H9 (cell line): ENCODE measurements at regions not wholly inside any gene's neighbourhood (a gene's known extent, or its start where the extent isn't known, plus 50 kb on each side); places are given as distances from the start of the nearest gene placed in this dataset.

Experiments
- DNase-seq: peaks from one replicate; pipeline ENCODE4 v3.0.0-alpha.2; 2017
- H2AFZ ChIP-seq: one replicate; pipeline ENCODE4 v1.6.1; 2013; ENCODE audit warnings: mild to moderate bottlenecking, low read length, control low read depth, moderate library complexity
- H2AK5ac ChIP-seq: 2 replicates; pipeline ENCODE4 v1.6.1; 2013; ENCODE audit warnings: low read length, control low read depth, mixed read lengths; ENCODE audit not compliant: insufficient read length
- H2BK120ac ChIP-seq: one replicate; pipeline ENCODE4 v1.6.1; 2013; ENCODE audit warnings: low read depth, mild to moderate bottlenecking, low read length, control low read depth, inconsistent platforms; ENCODE audit not compliant: poor library complexity, severe bottlenecking
- H2BK12ac ChIP-seq: 2 replicates; pipeline ENCODE4 v1.6.1; 2013; ENCODE audit warnings: low read length, control low read depth, mixed read lengths, low read depth; ENCODE audit not compliant: insufficient read length
- H2BK15ac ChIP-seq: 2 replicates; pipeline ENCODE4 v1.6.1; 2013; ENCODE audit warnings: low read depth, low read length, control low read depth
- H2BK20ac ChIP-seq: one replicate; pipeline ENCODE4 v1.6.1; 2013; ENCODE audit warnings: low read depth, mild to moderate bottlenecking, low read length, control low read depth, inconsistent platforms; ENCODE audit not compliant: poor library complexity, severe bottlenecking
- H2BK5ac ChIP-seq: 2 replicates; pipeline ENCODE4 v1.6.1; 2013; ENCODE audit warnings: low read length, control low read depth, mixed read lengths; ENCODE audit not compliant: insufficient read length
- H3K14ac ChIP-seq: 2 replicates; pipeline ENCODE4 v1.6.1; 2013; ENCODE audit warnings: low read length, control low read depth; ENCODE audit not compliant: insufficient read depth
- H3K18ac ChIP-seq: 2 replicates; pipeline ENCODE4 v1.6.1; 2013; ENCODE audit warnings: low read depth, mild to moderate bottlenecking, mixed read lengths, low read length, control low read depth; ENCODE audit not compliant: insufficient read length
- H3K23ac ChIP-seq: 2 replicates; pipeline ENCODE4 v1.6.1; 2013; ENCODE audit warnings: low read length, control low read depth, mixed read lengths, low read depth; ENCODE audit not compliant: insufficient read length
- H3K23me2 ChIP-seq: 2 replicates; pipeline ENCODE4 v1.6.1; 2013; ENCODE audit warnings: low read depth, mild to moderate bottlenecking, mixed read lengths, low read length, control low read depth; ENCODE audit not compliant: insufficient read length, poor library complexity, severe bottlenecking
- H3K27ac ChIP-seq: 2 replicates; pipeline ENCODE4 v1.5.1; 2013; ENCODE audit warnings: low read length, control low read depth, mixed read lengths, low read depth; ENCODE audit not compliant: insufficient read length
- H3K27me3 ChIP-seq: 2 replicates; pipeline ENCODE4 v1.6.1; 2013; ENCODE audit warnings: low read length, control low read depth, inconsistent platforms; ENCODE audit not compliant: insufficient read depth
- H3K4ac ChIP-seq: 2 replicates; pipeline ENCODE4 v1.6.1; 2013; ENCODE audit warnings: low read depth, mild to moderate bottlenecking, control low read depth, inconsistent platforms, low read length, moderate library complexity
- H3K4me1 ChIP-seq: 2 replicates; pipeline ENCODE4 v1.6.1; 2013; ENCODE audit warnings: low read length, control low read depth, inconsistent platforms; ENCODE audit not compliant: insufficient read depth
- H3K4me2 ChIP-seq: 2 replicates; pipeline ENCODE4 v1.6.1; 2013; ENCODE audit warnings: low read length, control low read depth, mixed read lengths; ENCODE audit not compliant: insufficient read length, insufficient read depth
- H3K56ac ChIP-seq: 2 replicates; pipeline ENCODE4 v1.6.1; 2013; ENCODE audit warnings: low read depth, mild to moderate bottlenecking, mixed read lengths, low read length, control low read depth; ENCODE audit not compliant: insufficient read length
- H3K79me1 ChIP-seq: 2 replicates; pipeline ENCODE4 v1.6.1; 2013; ENCODE audit warnings: low read depth, mild to moderate bottlenecking, moderate library complexity, low read length, control low read depth, inconsistent platforms; ENCODE audit not compliant: insufficient read depth, poor library complexity, severe bottlenecking
- H3K79me2 ChIP-seq: 2 replicates; pipeline ENCODE4 v1.6.1; 2013; ENCODE audit warnings: low read length, control low read depth, inconsistent platforms; ENCODE audit not compliant: insufficient read depth
- H3K9ac ChIP-seq: 2 replicates; pipeline ENCODE4 v1.6.1; 2013; ENCODE audit warnings: low read length, control low read depth, mixed read lengths; ENCODE audit not compliant: insufficient read length; ENCODE audit errors: extremely low read depth
- H3K9me3 ChIP-seq: one replicate; pipeline ENCODE4 v1.6.1; 2013; ENCODE audit warnings: low read depth, low read length, inconsistent platforms; ENCODE audit not compliant: control insufficient read depth
- H3T11ph ChIP-seq: one replicate; pipeline ENCODE4 v1.6.1; 2013; ENCODE audit warnings: mild to moderate bottlenecking, low read length, control low read depth, inconsistent platforms
- H4K20me1 ChIP-seq: one replicate; pipeline ENCODE4 v1.6.1; 2013; ENCODE audit not compliant: control insufficient read depth, insufficient read length, insufficient read depth
- H4K5ac ChIP-seq: 2 replicates; pipeline ENCODE4 v1.6.1; 2013; ENCODE audit warnings: low read depth, mild to moderate bottlenecking, mixed read lengths, low read length, control low read depth; ENCODE audit not compliant: insufficient read length
- H4K8ac ChIP-seq: replicated peaks from 2 replicates; pipeline ENCODE4 v1.6.1; 2013; ENCODE audit warnings: low read length, control low read depth, mixed read lengths, low read depth; ENCODE audit not compliant: insufficient read length
- H4K91ac ChIP-seq: 2 replicates; pipeline ENCODE4 v1.6.1; 2013; ENCODE audit warnings: low read depth, mild to moderate bottlenecking, moderate library complexity, mixed read lengths, low read length, control low read depth; ENCODE audit not compliant: insufficient read length
- H3K27ac Mint-ChIP-seq, 3 experiments: 2 replicates in 2 of 3; 3 replicates in 1 of 3; pipeline ENCODE4 v1.8.0; 2020 to 2021; ENCODE audit warnings: mixed read lengths in 3 of 3, mild to moderate bottlenecking in 1 of 3, moderate library complexity in 1 of 3
- H3K27me3 Mint-ChIP-seq: 2 replicates; pipeline ENCODE4 v1.8.0; 2021; ENCODE audit warnings: low read depth, mild to moderate bottlenecking, moderate library complexity, mixed read lengths
- H3K36me3 Mint-ChIP-seq, 3 experiments: 2 replicates in 2 of 3; 3 replicates in 1 of 3; pipeline ENCODE4 v1.8.0; 2020 to 2021; ENCODE audit warnings: low read depth in 3 of 3, mixed read lengths in 3 of 3; ENCODE audit not compliant: insufficient read depth in 1 of 3
- H3K4me1 Mint-ChIP-seq, 2 experiments: 2 replicates each; pipeline ENCODE4 v1.8.0; 2020; ENCODE audit warnings: mixed read lengths in 2 of 2
- H3K4me3 Mint-ChIP-seq, 2 experiments: 2 replicates in 1 of 2; 3 replicates in 1 of 2; pipeline ENCODE4 v1.8.0; 2020 to 2021; ENCODE audit warnings: mild to moderate bottlenecking in 2 of 2, mixed read lengths in 2 of 2, moderate library complexity in 1 of 2
- H3K9me3 Mint-ChIP-seq, 2 experiments: 2 replicates in 1 of 2; 3 replicates in 1 of 2; pipeline ENCODE4 v1.8.0; 2020; ENCODE audit warnings: mild to moderate bottlenecking in 2 of 2, mixed read lengths in 2 of 2, moderate library complexity in 1 of 2
- WGBS: extraction: QIAGEN DNeasy Blood & Tissue Kit; methylation state at CpG from one replicate; pipeline ENCODE4 v1.1.7; 2013; ENCODE audit warnings: missing lambda C conversion rate, low lambda C conversion rate, mixed read lengths; ENCODE audit not compliant: insufficient read length; ENCODE audit errors: extremely low coverage; 5-methylcytosine and 5-hydroxymethylcytosine counted together
- TF ChIP-seq, protein P1 (sequence below): fragments of 200-600 bp; sonication (generic); conservative IDR thresholded peaks from 3 replicates; pipeline ENCODE4 v1.8.0; 2021; ENCODE audit warnings: antibody characterized with exemption, mild to moderate bottlenecking

DNA sequence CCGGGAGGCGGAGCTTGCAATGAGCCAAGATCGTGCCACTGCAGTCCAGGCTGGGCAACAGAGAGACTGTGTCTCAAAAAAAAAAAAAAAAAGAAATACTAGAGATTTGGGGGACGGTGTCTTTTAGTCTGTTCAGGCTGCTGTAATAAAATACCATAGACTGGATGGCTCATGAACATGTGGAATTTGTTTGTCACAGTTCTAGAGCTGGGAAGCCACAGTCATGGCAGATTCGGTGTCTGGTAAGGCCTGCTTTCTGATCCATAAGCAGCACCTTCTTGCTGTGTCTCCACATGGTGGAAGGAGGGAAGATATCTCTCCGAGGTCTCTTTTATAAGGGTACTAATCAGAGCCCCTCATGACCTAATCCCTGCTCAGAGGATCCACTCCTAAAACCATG, 102.7 kb upstream of the MKLN1 start:
- no peak for DNase-seq
- H3K4me1 Mint-ChIP-seq: peaks cover 11 to 21% of the 10 kb centered on the region in 2 experiments
- no peak overlapping the region for H2BK15ac ChIP-seq
- H3K9me3 Mint-ChIP-seq: peaks cover 0 to 4% of the 10 kb centered on the region in 2 experiments; a peak in 1 of 5 replicates
- no peaks in the 10 kb centered on the region for H3K79me2 ChIP-seq
- no peak overlapping the region for H3K27ac ChIP-seq
- H3K9ac ChIP-seq: no peak overlapping the region
- no peaks in the 10 kb centered on the region for H3K79me1 ChIP-seq
- no peaks in the 10 kb centered on the region for H3K27me3 ChIP-seq
- no peak overlapping the region for H2BK12ac ChIP-seq
- H3K4me2 ChIP-seq: no peak overlapping the region
- H3K9me3 ChIP-seq: no peaks in the 10 kb centered on the region
- TF ChIP-seq, protein P1, sequence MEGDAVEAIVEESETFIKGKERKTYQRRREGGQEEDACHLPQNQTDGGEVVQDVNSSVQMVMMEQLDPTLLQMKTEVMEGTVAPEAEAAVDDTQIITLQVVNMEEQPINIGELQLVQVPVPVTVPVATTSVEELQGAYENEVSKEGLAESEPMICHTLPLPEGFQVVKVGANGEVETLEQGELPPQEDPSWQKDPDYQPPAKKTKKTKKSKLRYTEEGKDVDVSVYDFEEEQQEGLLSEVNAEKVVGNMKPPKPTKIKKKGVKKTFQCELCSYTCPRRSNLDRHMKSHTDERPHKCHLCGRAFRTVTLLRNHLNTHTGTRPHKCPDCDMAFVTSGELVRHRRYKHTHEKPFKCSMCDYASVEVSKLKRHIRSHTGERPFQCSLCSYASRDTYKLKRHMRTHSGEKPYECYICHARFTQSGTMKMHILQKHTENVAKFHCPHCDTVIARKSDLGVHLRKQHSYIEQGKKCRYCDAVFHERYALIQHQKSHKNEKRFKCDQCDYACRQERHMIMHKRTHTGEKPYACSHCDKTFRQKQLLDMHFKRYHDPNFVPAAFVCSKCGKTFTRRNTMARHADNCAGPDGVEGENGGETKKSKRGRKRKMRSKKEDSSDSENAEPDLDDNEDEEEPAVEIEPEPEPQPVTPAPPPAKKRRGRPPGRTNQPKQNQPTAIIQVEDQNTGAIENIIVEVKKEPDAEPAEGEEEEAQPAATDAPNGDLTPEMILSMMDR: no peak
- H3K4me1 ChIP-seq: no peaks in the 10 kb centered on the region
- H3K4me3 Mint-ChIP-seq: no peak overlapping the region
- peaks cover 0 to 1% (median 0%) of the 10 kb centered on the region in 3 experiments; a peak in 1 of 7 replicates for H3K36me3 Mint-ChIP-seq
- H4K5ac ChIP-seq: no peak overlapping the region
- no peaks in the 10 kb centered on the region for H3K23me2 ChIP-seq
- no peak overlapping the region for H2AFZ ChIP-seq
- H2BK120ac ChIP-seq: no peak overlapping the region
- H4K20me1 ChIP-seq: no peaks in the 10 kb centered on the region
- no peak overlapping the region; a peak in 1 of 7 replicates for H3K27ac Mint-ChIP-seq
- H3K4ac ChIP-seq: no peak overlapping the region
- H2AK5ac ChIP-seq: no peak overlapping the region
- H3T11ph ChIP-seq: no peak overlapping the region
- H3K14ac ChIP-seq: no peak overlapping the region
- no peak overlapping the region for H2BK5ac ChIP-seq
- peaks cover 5% of the 10 kb centered on the region for H3K27me3 Mint-ChIP-seq
- H3K18ac ChIP-seq: no peak overlapping the region
- H4K91ac ChIP-seq: no peak overlapping the region
- no peak overlapping the region for H4K8ac ChIP-seq
- no CpG with 5 or more reads among the region's 6 CpGs for WGBS
- no peak overlapping the region for H3K23ac ChIP-seq
- H2BK20ac ChIP-seq: no peak overlapping the region
- H3K56ac ChIP-seq: no peak overlapping the region
